ENCODE measurements at regions not wholly inside any gene's neighbourhood (a gene's known extent, or its start where the extent isn't known, plus 50 kb on each side); places are given as distances from the start of the nearest gene placed in this dataset.

DNA sequence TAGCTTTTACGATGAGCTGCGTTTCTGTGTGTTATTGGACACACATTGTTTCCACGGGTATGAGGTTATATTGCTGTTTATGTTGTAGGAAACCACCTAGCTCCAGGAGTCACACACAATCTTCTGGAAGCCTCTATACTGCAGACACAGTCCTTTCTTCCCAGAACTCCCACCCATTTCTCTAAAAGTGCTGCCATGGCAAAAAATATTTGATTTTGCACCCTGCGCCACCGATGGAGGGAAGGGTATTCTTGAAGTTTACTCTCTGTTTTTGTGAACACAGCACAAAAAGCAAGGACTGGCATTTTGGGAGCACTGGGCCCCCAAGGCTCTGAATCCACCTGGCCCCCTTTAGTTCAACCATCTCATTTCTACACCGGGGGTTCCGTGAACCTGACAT, 187.5 kb downstream of the ICE1 start:
- TF ChIP-seq, protein P1, sequence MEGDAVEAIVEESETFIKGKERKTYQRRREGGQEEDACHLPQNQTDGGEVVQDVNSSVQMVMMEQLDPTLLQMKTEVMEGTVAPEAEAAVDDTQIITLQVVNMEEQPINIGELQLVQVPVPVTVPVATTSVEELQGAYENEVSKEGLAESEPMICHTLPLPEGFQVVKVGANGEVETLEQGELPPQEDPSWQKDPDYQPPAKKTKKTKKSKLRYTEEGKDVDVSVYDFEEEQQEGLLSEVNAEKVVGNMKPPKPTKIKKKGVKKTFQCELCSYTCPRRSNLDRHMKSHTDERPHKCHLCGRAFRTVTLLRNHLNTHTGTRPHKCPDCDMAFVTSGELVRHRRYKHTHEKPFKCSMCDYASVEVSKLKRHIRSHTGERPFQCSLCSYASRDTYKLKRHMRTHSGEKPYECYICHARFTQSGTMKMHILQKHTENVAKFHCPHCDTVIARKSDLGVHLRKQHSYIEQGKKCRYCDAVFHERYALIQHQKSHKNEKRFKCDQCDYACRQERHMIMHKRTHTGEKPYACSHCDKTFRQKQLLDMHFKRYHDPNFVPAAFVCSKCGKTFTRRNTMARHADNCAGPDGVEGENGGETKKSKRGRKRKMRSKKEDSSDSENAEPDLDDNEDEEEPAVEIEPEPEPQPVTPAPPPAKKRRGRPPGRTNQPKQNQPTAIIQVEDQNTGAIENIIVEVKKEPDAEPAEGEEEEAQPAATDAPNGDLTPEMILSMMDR (IDR thresholded peaks at IDR 0.05; ENCODE audit: extremely low read depth in 1 of 2, insufficient read depth in 1 of 2, low read depth in 1 of 2, low read length in 2 of 2): no peak
- no peak for TF ChIP-seq JUN (IDR thresholded peaks at IDR 0.05; ENCODE audit: borderline replicate concordance, insufficient read depth, insufficient read length, low read depth)
- TF ChIP-seq POLR2A (IDR thresholded peaks at IDR 0.05; ENCODE audit: low read depth, low read length): no peak
- no peak for TF ChIP-seq EZH2 (IDR thresholded peaks at IDR 0.05; ENCODE audit: borderline replicate concordance, low read depth, low read length, severe bottlenecking)
- TF ChIP-seq, protein P2, sequence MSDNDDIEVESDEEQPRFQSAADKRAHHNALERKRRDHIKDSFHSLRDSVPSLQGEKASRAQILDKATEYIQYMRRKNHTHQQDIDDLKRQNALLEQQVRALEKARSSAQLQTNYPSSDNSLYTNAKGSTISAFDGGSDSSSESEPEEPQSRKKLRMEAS (IDR thresholded peaks at IDR 0.05; ENCODE audit: insufficient read depth, insufficient read length): no peak
- TF ChIP-seq MYC (IDR thresholded peaks at IDR 0.05; ENCODE audit: low read depth, low read length): no peak
- TF ChIP-seq POLR2AphosphoS5 (IDR thresholded peaks at IDR 0.05; ENCODE audit: insufficient read depth, low read depth, low read length): no peak
